ENCODE measurements at regions not wholly inside any gene's neighbourhood (a gene's known extent, or its start where the extent isn't known, plus 50 kb on each side); places are given as distances from the start of the nearest gene placed in this dataset.
A peak's percentile ranks its signal among the peaks of the same experiment; 100 is the strongest.

DNA sequence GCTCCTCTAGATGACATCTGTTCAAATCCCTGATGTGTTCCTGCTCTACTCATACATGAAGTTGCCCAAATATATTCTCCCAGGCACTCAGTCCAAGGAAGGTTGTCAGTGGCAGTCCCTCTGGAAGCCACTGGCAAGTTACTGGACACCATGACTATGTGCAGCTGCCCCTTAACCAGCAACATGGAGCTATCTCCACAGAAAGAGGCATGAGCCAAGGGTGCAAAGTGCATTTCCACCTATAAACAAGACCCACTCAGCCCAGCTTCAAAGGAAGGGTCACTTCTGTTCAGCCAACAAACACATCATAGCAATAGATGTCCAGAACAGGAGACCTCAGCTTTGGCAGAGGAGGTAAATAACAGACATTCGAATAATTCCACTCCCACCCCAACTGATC is 217.6 kb upstream of the PMEPA1 start (continued):
- TF ChIP-seq, protein P1, sequence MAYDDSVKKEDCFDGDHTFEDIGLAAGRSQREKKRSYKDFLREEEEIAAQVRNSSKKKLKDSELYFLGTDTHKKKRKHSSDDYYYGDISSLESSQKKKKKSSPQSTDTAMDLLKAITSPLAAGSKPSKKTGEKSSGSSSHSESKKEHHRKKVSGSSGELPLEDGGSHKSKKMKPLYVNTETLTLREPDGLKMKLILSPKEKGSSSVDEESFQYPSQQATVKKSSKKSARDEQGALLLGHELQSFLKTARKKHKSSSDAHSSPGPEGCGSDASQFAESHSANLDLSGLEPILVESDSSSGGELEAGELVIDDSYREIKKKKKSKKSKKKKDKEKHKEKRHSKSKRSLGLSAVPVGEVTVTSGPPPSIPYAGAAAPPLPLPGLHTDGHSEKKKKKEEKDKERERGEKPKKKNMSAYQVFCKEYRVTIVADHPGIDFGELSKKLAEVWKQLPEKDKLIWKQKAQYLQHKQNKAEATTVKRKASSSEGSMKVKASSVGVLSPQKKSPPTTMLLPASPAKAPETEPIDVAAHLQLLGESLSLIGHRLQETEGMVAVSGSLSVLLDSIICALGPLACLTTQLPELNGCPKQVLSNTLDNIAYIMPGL (CRISPR knock-in tag; IDR thresholded peaks at IDR 0.05; ENCODE audit: borderline replicate concordance): no peak
- TF ChIP-seq MAFK (IDR thresholded peaks at IDR 0.05; ENCODE audit: partially characterized antibody) (no peak), KDM1A (IDR thresholded peaks at IDR 0.05; ENCODE audit: low read depth) (no peak), RAD21 (conservative IDR thresholded peaks at IDR 0.05 in 1 of 2, IDR thresholded peaks at IDR 0.05 in 1 of 2) (no peak), TP53 (CRISPR knock-in tag; IDR thresholded peaks at IDR 0.05) (no peak), KDM5A (IDR thresholded peaks at IDR 0.05) (no peak), ESRRA (IDR thresholded peaks at IDR 0.05; ENCODE audit: borderline replicate concordance, low read length) (no peak), EHF (CRISPR knock-in tag; IDR thresholded peaks at IDR 0.05) (no peak), HDAC2 (IDR thresholded peaks at IDR 0.05) (no peak), CBX2 (IDR thresholded peaks at IDR 0.05; ENCODE audit: borderline replicate concordance, low read depth) (no peak), HOXB5 (CRISPR knock-in tag; IDR thresholded peaks at IDR 0.05) (no peak)
- TF ChIP-seq, protein P2, sequence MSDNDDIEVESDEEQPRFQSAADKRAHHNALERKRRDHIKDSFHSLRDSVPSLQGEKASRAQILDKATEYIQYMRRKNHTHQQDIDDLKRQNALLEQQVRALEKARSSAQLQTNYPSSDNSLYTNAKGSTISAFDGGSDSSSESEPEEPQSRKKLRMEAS (IDR thresholded peaks at IDR 0.05): no peak

DNA sequence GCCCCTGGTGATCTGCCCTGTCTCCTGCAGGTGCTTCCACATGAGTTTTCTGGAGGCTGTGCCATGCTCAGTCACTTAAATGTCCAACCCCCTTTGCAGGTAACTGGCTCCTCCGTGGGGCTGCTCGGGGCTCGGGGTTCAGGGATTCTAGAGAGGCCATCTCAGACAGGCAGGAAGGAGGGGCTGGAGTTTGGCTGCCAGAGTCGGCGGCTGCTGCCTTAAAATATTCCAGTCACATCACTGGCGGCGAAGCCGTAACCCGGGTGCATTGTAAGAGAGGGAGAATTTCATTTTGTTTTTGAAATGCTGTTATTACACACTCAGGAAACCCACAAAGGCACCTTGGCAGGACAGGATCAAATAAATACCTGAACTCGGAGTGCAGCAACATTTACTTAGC is 212.9 kb upstream of the PMEPA1 start:
- CTCF ChIA-PET: interaction anchor here (0.9 kb wide), 1 partner anchor 11 kb away, joined by 3 read pairs; no protein-coding TSS in a partner anchor
- Histone ChIP-seq H3K4me3 (no peak overlapping the region), H3K9me3 (peaks cover 15% of the 10 kb centered on the region), H3K4me2 (no peak overlapping the region), H3K27ac (peak overlapping the region in 1 of 2 experiments; percentile 15; a peak in 1 of 6 replicates), H3K4me1 (no peaks in the 10 kb centered on the region; the same call in 2 of the 3 replicates)
- DNase-seq (ENCODE audit: low read depth in 1 of 2, low spot score in 1 of 2): no peak
- no peak for ATAC-seq
- TF ChIP-seq KDM5A (IDR thresholded peaks at IDR 0.05) (no peak), EHF (CRISPR knock-in tag; IDR thresholded peaks at IDR 0.05) (no peak), BHLHE40 (IDR thresholded peaks at IDR 0.05; ENCODE audit: low read depth, low read length) (no peak), ESRRA (IDR thresholded peaks at IDR 0.05; ENCODE audit: borderline replicate concordance, low read length) (no peak), HDAC2 (IDR thresholded peaks at IDR 0.05) (no peak), GATA3 (IDR thresholded peaks at IDR 0.05; ENCODE audit: borderline replicate concordance) (no peak), SREBF2 (IDR thresholded peaks at IDR 0.05) (no peak), JUN (IDR thresholded peaks at IDR 0.05) (no peak), NFE2L2 (conservative IDR thresholded peaks at IDR 0.05; ENCODE audit: low read length) (no peak), MAFK (IDR thresholded peaks at IDR 0.05; ENCODE audit: partially characterized antibody) (no peak), EP300 (IDR thresholded peaks at IDR 0.05) (no peak), CEBPB (IDR thresholded peaks at IDR 0.05) (no peak)
- TF ChIP-seq, protein P3, sequence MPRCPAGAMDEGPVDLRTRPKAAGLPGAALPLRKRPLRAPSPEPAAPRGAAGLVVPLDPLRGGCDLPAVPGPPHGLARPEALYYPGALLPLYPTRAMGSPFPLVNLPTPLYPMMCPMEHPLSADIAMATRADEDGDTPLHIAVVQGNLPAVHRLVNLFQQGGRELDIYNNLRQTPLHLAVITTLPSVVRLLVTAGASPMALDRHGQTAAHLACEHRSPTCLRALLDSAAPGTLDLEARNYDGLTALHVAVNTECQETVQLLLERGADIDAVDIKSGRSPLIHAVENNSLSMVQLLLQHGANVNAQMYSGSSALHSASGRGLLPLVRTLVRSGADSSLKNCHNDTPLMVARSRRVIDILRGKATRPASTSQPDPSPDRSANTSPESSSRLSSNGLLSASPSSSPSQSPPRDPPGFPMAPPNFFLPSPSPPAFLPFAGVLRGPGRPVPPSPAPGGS (IDR thresholded peaks at IDR 0.05): no peak
- TF ChIP-seq, protein P4, sequence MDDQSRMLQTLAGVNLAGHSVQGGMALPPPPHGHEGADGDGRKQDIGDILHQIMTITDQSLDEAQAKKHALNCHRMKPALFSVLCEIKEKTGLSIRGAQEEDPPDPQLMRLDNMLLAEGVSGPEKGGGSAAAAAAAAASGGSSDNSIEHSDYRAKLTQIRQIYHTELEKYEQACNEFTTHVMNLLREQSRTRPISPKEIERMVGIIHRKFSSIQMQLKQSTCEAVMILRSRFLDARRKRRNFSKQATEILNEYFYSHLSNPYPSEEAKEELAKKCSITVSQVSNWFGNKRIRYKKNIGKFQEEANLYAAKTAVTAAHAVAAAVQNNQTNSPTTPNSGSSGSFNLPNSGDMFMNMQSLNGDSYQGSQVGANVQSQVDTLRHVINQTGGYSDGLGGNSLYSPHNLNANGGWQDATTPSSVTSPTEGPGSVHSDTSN (IDR thresholded peaks at IDR 0.05): no peak
- TF ChIP-seq, protein P2 (IDR thresholded peaks at IDR 0.05): no peak
- TF ChIP-seq, protein P5, sequence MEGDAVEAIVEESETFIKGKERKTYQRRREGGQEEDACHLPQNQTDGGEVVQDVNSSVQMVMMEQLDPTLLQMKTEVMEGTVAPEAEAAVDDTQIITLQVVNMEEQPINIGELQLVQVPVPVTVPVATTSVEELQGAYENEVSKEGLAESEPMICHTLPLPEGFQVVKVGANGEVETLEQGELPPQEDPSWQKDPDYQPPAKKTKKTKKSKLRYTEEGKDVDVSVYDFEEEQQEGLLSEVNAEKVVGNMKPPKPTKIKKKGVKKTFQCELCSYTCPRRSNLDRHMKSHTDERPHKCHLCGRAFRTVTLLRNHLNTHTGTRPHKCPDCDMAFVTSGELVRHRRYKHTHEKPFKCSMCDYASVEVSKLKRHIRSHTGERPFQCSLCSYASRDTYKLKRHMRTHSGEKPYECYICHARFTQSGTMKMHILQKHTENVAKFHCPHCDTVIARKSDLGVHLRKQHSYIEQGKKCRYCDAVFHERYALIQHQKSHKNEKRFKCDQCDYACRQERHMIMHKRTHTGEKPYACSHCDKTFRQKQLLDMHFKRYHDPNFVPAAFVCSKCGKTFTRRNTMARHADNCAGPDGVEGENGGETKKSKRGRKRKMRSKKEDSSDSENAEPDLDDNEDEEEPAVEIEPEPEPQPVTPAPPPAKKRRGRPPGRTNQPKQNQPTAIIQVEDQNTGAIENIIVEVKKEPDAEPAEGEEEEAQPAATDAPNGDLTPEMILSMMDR (IDR thresholded peaks at IDR 0.05): no peak
- TF ChIP-seq, protein P1 (CRISPR knock-in tag; IDR thresholded peaks at IDR 0.05; ENCODE audit: borderline replicate concordance): no peak
- TF ChIP-seq, protein P6, sequence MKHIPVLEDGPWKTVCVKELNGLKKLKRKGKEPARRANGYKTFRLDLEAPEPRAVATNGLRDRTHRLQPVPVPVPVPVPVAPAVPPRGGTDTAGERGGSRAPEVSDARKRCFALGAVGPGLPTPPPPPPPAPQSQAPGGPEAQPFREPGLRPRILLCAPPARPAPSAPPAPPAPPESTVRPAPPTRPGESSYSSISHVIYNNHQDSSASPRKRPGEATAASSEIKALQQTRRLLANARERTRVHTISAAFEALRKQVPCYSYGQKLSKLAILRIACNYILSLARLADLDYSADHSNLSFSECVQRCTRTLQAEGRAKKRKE (CRISPR knock-in tag; IDR thresholded peaks at IDR 0.05; ENCODE audit: low read depth): no peak
- no peak for FAIRE-seq
- WGBS (ENCODE audit: missing lambda C conversion rate): 78% methylated on average over 10 of the region's 10 CpGs
- POLR2A ChIA-PET: no interaction called here

All from A549 (cell line).